ENCODE measurements at regions not wholly inside any gene's neighbourhood (a gene's known extent, or its start where the extent isn't known, plus 50 kb on each side); places are given as distances from the start of the nearest gene placed in this dataset.

- Mint-ChIP-seq H3K36me3 (ENCODE audit: insufficient read depth, unreplicated experiment) (no peaks in the 10 kb centered on the region), H3K27ac (ENCODE audit: unreplicated experiment) (no peak overlapping the region), H3K9me3 (ENCODE audit: unreplicated experiment) (no peaks in the 10 kb centered on the region), H3K4me1 (ENCODE audit: low read depth, unreplicated experiment) (peaks cover 8% of the 10 kb centered on the region), H3K4me3 (ENCODE audit: unreplicated experiment) (no peak overlapping the region), H3K27me3 (ENCODE audit: insufficient read depth, unreplicated experiment) (no peaks in the 10 kb centered on the region)
- DNase-seq: no peak
- H3K27me3 ChIP-seq (replicated peaks; ENCODE audit: control insufficient read depth, insufficient read depth, low read length): no peaks in the 10 kb centered on the region
- no peak for TF ChIP-seq CTCF (IDR thresholded peaks at IDR 0.05; ENCODE audit: insufficient read depth in 1 of 2, low read depth in 1 of 2, low read length in 1 of 2, severe bottlenecking in 1 of 2, unreplicated experiment in 1 of 2)
- 0 out of 2 replicates have a peak, but pooled peaks cover 2% of the 10 kb centered on the region for H3K9me3 ChIP-seq
- POLR2A ChIA-PET: no interaction called here
- CTCF ChIA-PET: no interaction called here
- intact Hi-C loops (cut with micrococcal nuclease; ENCODE audit: unreplicated experiment): no loop called here
- H3K36me3 ChIP-seq (ENCODE audit: control insufficient read depth, insufficient read depth, low read length): no peaks in the 10 kb centered on the region
- peaks cover 7% of the 10 kb centered on the region for H3K4me1 ChIP-seq
- no peak overlapping the region for H3K4me3 ChIP-seq (ENCODE audit: low read depth, low read length)
- BruUV-seq (replicated peaks): no TSS peak
These were observed 108.5 kb downstream of the PTGS2 start for GRCh38 chr1:186571771-186572170.

- no peak overlapping the region for H3K27ac Mint-ChIP-seq (ENCODE audit: unreplicated experiment)
- CTCF ChIA-PET: no interaction called here
- no peak for DNase-seq
- Histone ChIP-seq H3K9me3 (0 out of 2 replicates have a peak, but pooled peaks cover 6% of the 10 kb centered on the region), H3K4me1 (peaks cover 8% of the 10 kb centered on the region), H3K4me3 (ENCODE audit: low read depth, low read length) (no peak overlapping the region), H3K36me3 (ENCODE audit: control insufficient read depth, insufficient read depth, low read length) (no peaks in the 10 kb centered on the region), H3K27me3 (replicated peaks; ENCODE audit: control insufficient read depth, insufficient read depth, low read length) (no peaks in the 10 kb centered on the region)
- BruUV-seq (replicated peaks): no TSS peak
- POLR2A ChIA-PET: no interaction called here
- intact Hi-C loops (cut with micrococcal nuclease; ENCODE audit: unreplicated experiment): no loop called here
- no peaks in the 10 kb centered on the region for H3K36me3 Mint-ChIP-seq (ENCODE audit: insufficient read depth, unreplicated experiment)
- no peak for TF ChIP-seq CTCF (IDR thresholded peaks at IDR 0.05; ENCODE audit: insufficient read depth in 1 of 2, low read depth in 1 of 2, low read length in 1 of 2, severe bottlenecking in 1 of 2, unreplicated experiment in 1 of 2)
- H3K27me3 Mint-ChIP-seq (ENCODE audit: insufficient read depth, unreplicated experiment): no peaks in the 10 kb centered on the region
- H3K4me3 Mint-ChIP-seq (ENCODE audit: unreplicated experiment): no peak overlapping the region
- no peaks in the 10 kb centered on the region for H3K9me3 Mint-ChIP-seq (ENCODE audit: unreplicated experiment)
- peaks cover 14% of the 10 kb centered on the region for H3K4me1 Mint-ChIP-seq (ENCODE audit: low read depth, unreplicated experiment)
These were observed 108.9 kb upstream of the PDC start for GRCh38 chr1:186569856-186570255.

- no peak for TF ChIP-seq CTCF (IDR thresholded peaks at IDR 0.05; ENCODE audit: insufficient read depth in 1 of 2, low read depth in 1 of 2, low read length in 1 of 2, severe bottlenecking in 1 of 2, unreplicated experiment in 1 of 2)
- DNase-seq: no peak
- ChIA-PET POLR2A (no interaction called here), CTCF (no interaction called here)
- Histone ChIP-seq H3K9me3 (0 out of 2 replicates have a peak, but pooled peaks cover 6% of the 10 kb centered on the region), H3K4me3 (ENCODE audit: low read depth, low read length) (no peak overlapping the region), H3K36me3 (ENCODE audit: control insufficient read depth, insufficient read depth, low read length) (no peaks in the 10 kb centered on the region), H3K27me3 (replicated peaks; ENCODE audit: control insufficient read depth, insufficient read depth, low read length) (no peaks in the 10 kb centered on the region), H3K4me1 (peaks cover 8% of the 10 kb centered on the region)
- Mint-ChIP-seq H3K27ac (ENCODE audit: unreplicated experiment) (peak overlapping the region; percentile 31), H3K4me3 (ENCODE audit: unreplicated experiment) (no peak overlapping the region), H3K36me3 (ENCODE audit: insufficient read depth, unreplicated experiment) (no peaks in the 10 kb centered on the region), H3K27me3 (ENCODE audit: insufficient read depth, unreplicated experiment) (no peaks in the 10 kb centered on the region), H3K4me1 (ENCODE audit: low read depth, unreplicated experiment) (peaks cover 14% of the 10 kb centered on the region), H3K9me3 (ENCODE audit: unreplicated experiment) (no peaks in the 10 kb centered on the region)
- intact Hi-C loops (cut with micrococcal nuclease; ENCODE audit: unreplicated experiment): no loop called here
- no TSS peak for BruUV-seq (replicated peaks)
These were observed 107.3 kb upstream of the PDC start for GRCh38 chr1:186568221-186568620.

Measured in Caco-2 (cell line).